GM19351 (cell line): ENCODE measurements at regions not wholly inside any gene's neighbourhood (a gene's known extent, or its start where the extent isn't known, plus 50 kb on each side); places are given as distances from the start of the nearest gene placed in this dataset.
"Not testable (repeated sequence)": the region's sequence is repeated elsewhere in the genome, so short reads cannot be mapped to it uniquely, and the experiment has no call there.

Experiments
- ATAC-seq: cut with Tn5 transposase; IDR thresholded peaks from one replicate; pipeline ENCODE4 v1.9.1; 2021; ENCODE audit warnings: mild to moderate bottlenecking, moderate library complexity; ENCODE audit not compliant: unreplicated experiment

- no peak for ATAC-seq
Observed at GRCh38 chr3:153958635-153959595, 162.3 kb upstream of the ARHGEF26 start.

- ATAC-seq, result no peak
Observed at GRCh38 chr3:153960458-153961074, 160.6 kb upstream of the ARHGEF26 start.

GRCh38 chr3:153961494-153961893, 159.7 kb upstream of the ARHGEF26 start:
- ATAC-seq, result no peak

- no peak for ATAC-seq
Observed at GRCh38 chr3:153963012-153963411, 158.2 kb upstream of the ARHGEF26 start.

GRCh38 chr3:153967260-153967659, 153.9 kb upstream of the ARHGEF26 start:
- ATAC-seq, result no peak

- no peak for ATAC-seq
Observed at GRCh38 chr3:153970047-153970446, 151.1 kb upstream of the ARHGEF26 start.

GRCh38 chr3:153970741-153971347, 150.3 kb upstream of the ARHGEF26 start:
- ATAC-seq, result no peak

- peak; percentile 46 for ATAC-seq
Observed at GRCh38 chr3:153972862-153973261, 148.3 kb upstream of the ARHGEF26 start.

GRCh38 chr3:153973722-153974265, 147.4 kb upstream of the ARHGEF26 start:
- ATAC-seq, result peak; percentile 56

- no peak for ATAC-seq
Observed at GRCh38 chr3:153974614-153975013, 146.6 kb upstream of the ARHGEF26 start.

- no peak for ATAC-seq
Observed at GRCh38 chr3:153976891-153977554, 144.2 kb upstream of the ARHGEF26 start.

- ATAC-seq, result no peak
Observed at GRCh38 chr3:153978006-153978405, 143.2 kb upstream of the ARHGEF26 start.

- ATAC-seq, result no peak
Observed at GRCh38 chr3:153979418-153980251, 141.6 kb upstream of the ARHGEF26 start.

- ATAC-seq, result no peak
Observed at GRCh38 chr3:153980252-153980590, 141.0 kb upstream of the ARHGEF26 start.

GRCh38 chr3:153997364-153997763, 123.8 kb upstream of the ARHGEF26 start:
- not testable (repeated sequence) for ATAC-seq

GRCh38 chr3:154003649-154004048, 117.5 kb upstream of the ARHGEF26 start:
- no peak for ATAC-seq

- ATAC-seq, result no peak
Observed at GRCh38 chr3:154011036-154011435, 110.2 kb upstream of the ARHGEF26 start.

- no peak for ATAC-seq
Observed at GRCh38 chr3:154013736-154014135, 107.5 kb upstream of the ARHGEF26 start.

- no peak for ATAC-seq
Observed at GRCh38 chr3:154015307-154015706, 105.9 kb upstream of the ARHGEF26 start.

GRCh38 chr3:154018100-154018696, 103.0 kb upstream of the ARHGEF26 start:
- ATAC-seq, result peak; percentile 95
